ENCODE measurements at regions not wholly inside any gene's neighbourhood (a gene's known extent, or its start where the extent isn't known, plus 50 kb on each side); places are given as distances from the start of the nearest gene placed in this dataset.
"Not testable (repeated sequence)": the region's sequence is repeated elsewhere in the genome, so short reads cannot be mapped to it uniquely, and the experiment has no call there.

DNA sequence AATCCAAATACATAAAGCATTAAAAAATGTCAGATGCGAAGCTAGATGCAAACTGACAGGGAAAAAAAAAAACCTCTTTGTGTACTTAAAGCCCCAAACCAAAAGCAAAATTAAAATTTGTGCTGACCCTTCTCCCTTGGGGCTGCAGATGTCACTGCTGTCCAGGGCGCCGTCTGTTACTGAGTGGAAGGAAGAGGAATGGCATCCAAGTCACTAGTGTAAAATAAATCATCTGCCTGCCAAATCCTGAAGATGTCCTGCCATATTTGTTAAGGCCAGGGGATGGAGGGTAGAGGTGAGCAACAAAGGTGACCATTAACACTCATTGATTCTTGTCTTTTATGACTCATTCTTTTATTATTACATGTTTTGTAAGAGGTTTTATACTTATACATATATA, 126.6 kb upstream of the ERV3-1 start:
- not testable (repeated sequence) for H3K27ac ChIP-seq (ENCODE audit: low read length); H3K9me3 ChIP-seq (ENCODE audit: control insufficient read depth, low read depth, low read length); DNase-seq; H3K4me1 ChIP-seq (ENCODE audit: control insufficient read depth, insufficient read depth, low read length); H3K4me3 ChIP-seq (ENCODE audit: low read length); H3K27me3 ChIP-seq (ENCODE audit: control insufficient read depth, insufficient read depth, low read length); H3K36me3 ChIP-seq (ENCODE audit: control insufficient read depth, insufficient read depth, low read length)
- no CpG with 5 or more reads among the region's 3 CpGs for WGBS (ENCODE audit: insufficient coverage, low lambda C conversion rate)

GRCh38 chr7:65132256-65132655, 125.8 kb upstream of the ERV3-1 start:
- WGBS (ENCODE audit: insufficient coverage, low lambda C conversion rate), result no CpG with 5 or more reads among the region's 1 CpG
- not testable (repeated sequence) for H3K27ac ChIP-seq (ENCODE audit: low read length)

GRCh38 chr7:65127364-65127763, 120.9 kb upstream of the ERV3-1 start:
- not testable (repeated sequence) for H3K4me3 ChIP-seq (ENCODE audit: low read length); H3K36me3 ChIP-seq (ENCODE audit: control insufficient read depth, insufficient read depth, low read length); H3K4me1 ChIP-seq (ENCODE audit: control insufficient read depth, insufficient read depth, low read length); H3K9me3 ChIP-seq (ENCODE audit: control insufficient read depth, low read depth, low read length); H3K27me3 ChIP-seq (ENCODE audit: control insufficient read depth, insufficient read depth, low read length); H3K27ac ChIP-seq (ENCODE audit: low read length); DNase-seq
- no CpG with 5 or more reads among the region's 5 CpGs for WGBS (ENCODE audit: insufficient coverage, low lambda C conversion rate)

More at GRCh38 chr7:65132256-65132655, 125.8 kb upstream of the ERV3-1 start:
- not testable (repeated sequence) for DNase-seq; H3K4me1 ChIP-seq (ENCODE audit: control insufficient read depth, insufficient read depth, low read length); H3K4me3 ChIP-seq (ENCODE audit: low read length); H3K36me3 ChIP-seq (ENCODE audit: control insufficient read depth, insufficient read depth, low read length); H3K9me3 ChIP-seq (ENCODE audit: control insufficient read depth, low read depth, low read length); H3K27me3 ChIP-seq (ENCODE audit: control insufficient read depth, insufficient read depth, low read length)

GRCh38 chr7:65124600-65124999, 118.1 kb upstream of the ERV3-1 start:
- H3K27me3 ChIP-seq (ENCODE audit: control insufficient read depth, insufficient read depth, low read length); DNase-seq; H3K9me3 ChIP-seq (ENCODE audit: control insufficient read depth, low read depth, low read length); H3K27ac ChIP-seq (ENCODE audit: low read length); H3K36me3 ChIP-seq (ENCODE audit: control insufficient read depth, insufficient read depth, low read length); H3K4me1 ChIP-seq (ENCODE audit: control insufficient read depth, insufficient read depth, low read length); H3K4me3 ChIP-seq (ENCODE audit: low read length): not testable (repeated sequence)
- no CpG with 5 or more reads among the region's 1 CpG for WGBS (ENCODE audit: insufficient coverage, low lambda C conversion rate)

- WGBS (ENCODE audit: insufficient coverage, low lambda C conversion rate), result no CpG with 5 or more reads among the region's 1 CpG
Observed at GRCh38 chr7:65105650-65106203, 99.2 kb upstream of the ERV3-1 start.

GRCh38 chr7:65100499-65100898, 94.0 kb upstream of the ERV3-1 start:
- H3K4me3 ChIP-seq (ENCODE audit: low read length); H3K9me3 ChIP-seq (ENCODE audit: control insufficient read depth, low read depth, low read length); H3K4me1 ChIP-seq (ENCODE audit: control insufficient read depth, insufficient read depth, low read length); H3K36me3 ChIP-seq (ENCODE audit: control insufficient read depth, insufficient read depth, low read length); H3K27ac ChIP-seq (ENCODE audit: low read length); H3K27me3 ChIP-seq (ENCODE audit: control insufficient read depth, insufficient read depth, low read length): not testable (repeated sequence)
- peak in 1 of 2 donors; percentile 3 for DNase-seq
- WGBS (ENCODE audit: insufficient coverage, low lambda C conversion rate), result no CpG with 5 or more reads among the region's 4 CpGs

More at GRCh38 chr7:65105650-65106203, 99.2 kb upstream of the ERV3-1 start:
- not testable (repeated sequence) for DNase-seq; H3K4me3 ChIP-seq (ENCODE audit: low read length); H3K9me3 ChIP-seq (ENCODE audit: control insufficient read depth, low read depth, low read length); H3K4me1 ChIP-seq (ENCODE audit: control insufficient read depth, insufficient read depth, low read length); H3K36me3 ChIP-seq (ENCODE audit: control insufficient read depth, insufficient read depth, low read length); H3K27ac ChIP-seq (ENCODE audit: low read length); H3K27me3 ChIP-seq (ENCODE audit: control insufficient read depth, insufficient read depth, low read length)

- WGBS (ENCODE audit: insufficient coverage, low lambda C conversion rate), result no CpG with 5 or more reads among the region's 19 CpGs
- peak in 1 of 2 donors; percentile 1 for DNase-seq
- not testable (repeated sequence) for H3K4me1 ChIP-seq (ENCODE audit: control insufficient read depth, insufficient read depth, low read length); H3K27me3 ChIP-seq (ENCODE audit: control insufficient read depth, insufficient read depth, low read length); H3K36me3 ChIP-seq (ENCODE audit: control insufficient read depth, insufficient read depth, low read length); H3K9me3 ChIP-seq (ENCODE audit: control insufficient read depth, low read depth, low read length); H3K27ac ChIP-seq (ENCODE audit: low read length)
- H3K4me3 ChIP-seq (ENCODE audit: low read length), result peak overlapping the region; percentile 71
Observed at GRCh38 chr7:65081669-65082055, 75.2 kb upstream of the ERV3-1 start.

DNA sequence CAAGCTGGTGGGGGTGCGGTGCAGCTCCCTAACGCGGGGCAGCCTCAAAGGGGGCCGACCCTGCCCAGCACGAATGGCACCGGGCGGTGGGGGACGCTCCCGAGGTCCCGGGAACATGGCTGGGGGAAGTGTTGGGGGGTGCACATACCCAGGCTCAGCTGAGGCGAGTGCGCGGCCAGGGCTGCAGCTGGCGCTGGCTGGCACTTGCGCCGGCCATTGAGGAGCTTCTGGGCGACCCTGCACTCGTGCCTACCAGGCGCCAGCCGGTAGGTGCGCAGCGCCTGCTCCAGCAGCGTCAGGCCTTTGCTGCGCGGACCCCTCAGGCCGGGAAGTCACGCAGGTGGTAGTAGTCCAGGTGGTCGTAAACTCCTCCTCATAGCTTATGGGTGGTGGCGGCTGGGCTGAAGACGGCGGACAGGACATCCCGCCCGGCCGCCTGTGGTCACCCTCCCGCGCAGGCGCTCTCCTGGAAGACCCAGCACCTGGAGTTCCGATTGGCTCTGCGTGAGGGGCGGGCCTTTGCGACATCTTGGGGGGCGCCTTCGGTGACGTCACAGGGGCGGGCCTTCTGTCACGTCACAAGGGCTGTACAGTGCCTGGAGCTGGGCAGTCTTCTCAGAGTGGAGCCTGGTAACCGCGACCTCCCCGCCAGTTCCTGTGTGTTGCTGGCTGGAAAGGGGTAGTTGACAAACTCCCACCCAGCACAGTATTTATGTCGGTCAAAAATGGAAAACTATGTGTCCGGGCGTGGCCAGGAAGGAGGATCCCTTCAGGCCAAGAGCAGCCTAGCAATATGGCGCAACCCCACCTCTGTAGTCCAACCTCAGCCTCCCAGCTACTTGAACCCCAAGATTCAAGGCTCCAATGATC, 74.5 kb upstream of the ERV3-1 start:
- H3K36me3 ChIP-seq (ENCODE audit: control insufficient read depth, insufficient read depth, low read length); H3K27me3 ChIP-seq (ENCODE audit: control insufficient read depth, insufficient read depth, low read length); H3K4me1 ChIP-seq (ENCODE audit: control insufficient read depth, insufficient read depth, low read length); H3K9me3 ChIP-seq (ENCODE audit: control insufficient read depth, low read depth, low read length): not testable (repeated sequence)
- DNase-seq, result peak; percentile 95 to 96
- peak overlapping the region; percentile 48 for H3K27ac ChIP-seq (ENCODE audit: low read length)
- H3K4me3 ChIP-seq (ENCODE audit: low read length), result peak overlapping the region; percentile 71
- no CpG with 5 or more reads among the region's 53 CpGs for WGBS (ENCODE audit: insufficient coverage, low lambda C conversion rate)

GRCh38 chr7:65074959-65075358, 68.5 kb upstream of the ERV3-1 start:
- H3K9me3 ChIP-seq (ENCODE audit: control insufficient read depth, low read depth, low read length); H3K27me3 ChIP-seq (ENCODE audit: control insufficient read depth, insufficient read depth, low read length); H3K36me3 ChIP-seq (ENCODE audit: control insufficient read depth, insufficient read depth, low read length); H3K4me1 ChIP-seq (ENCODE audit: control insufficient read depth, insufficient read depth, low read length); DNase-seq; H3K27ac ChIP-seq (ENCODE audit: low read length); H3K4me3 ChIP-seq (ENCODE audit: low read length): not testable (repeated sequence)
- WGBS (ENCODE audit: insufficient coverage, low lambda C conversion rate), result no CpG with 5 or more reads among the region's 33 CpGs

- not testable (repeated sequence) for H3K27ac ChIP-seq (ENCODE audit: low read length); H3K27me3 ChIP-seq (ENCODE audit: control insufficient read depth, insufficient read depth, low read length); H3K36me3 ChIP-seq (ENCODE audit: control insufficient read depth, insufficient read depth, low read length); H3K9me3 ChIP-seq (ENCODE audit: control insufficient read depth, low read depth, low read length); H3K4me1 ChIP-seq (ENCODE audit: control insufficient read depth, insufficient read depth, low read length); H3K4me3 ChIP-seq (ENCODE audit: low read length); DNase-seq
- WGBS (ENCODE audit: insufficient coverage, low lambda C conversion rate), result no CpG with 5 or more reads among the region's 3 CpGs
Observed at GRCh38 chr7:65073160-65073559, 66.7 kb upstream of the ERV3-1 start.
